Activated CD4-positive, alpha-beta T cell treated with anti-CD3 and anti-CD28 coated beads, Interleukin-2, amount 10 ng/mL, durations not matched to agents 24 days and 14 days (primary cell): ENCODE measurements at regions not wholly inside any gene's neighbourhood (a gene's known extent, or its start where the extent isn't known, plus 50 kb on each side); places are given as distances from the start of the nearest gene placed in this dataset.

Source experiments
- DNase-seq: peaks from one replicate; pipeline ENCODE4 v3.0.0; 2022
- H3K27ac Mint-ChIP-seq: one replicate; pipeline ENCODE4 v1.8.0; 2022; ENCODE audit warnings: mild to moderate bottlenecking, mixed read lengths
- H3K27me3 Mint-ChIP-seq: one replicate; pipeline ENCODE4 v1.8.0; 2022; ENCODE audit warnings: mixed read lengths
- H3K36me3 Mint-ChIP-seq: one replicate; pipeline ENCODE4 v1.8.0; 2022; ENCODE audit warnings: low read depth, mild to moderate bottlenecking, mixed read lengths
- H3K4me1 Mint-ChIP-seq: one replicate; pipeline ENCODE4 v1.8.0; 2021; ENCODE audit warnings: mixed read lengths
- H3K4me3 Mint-ChIP-seq: one replicate; pipeline ENCODE4 v1.8.0; 2022; ENCODE audit warnings: mild to moderate bottlenecking, moderate library complexity, mixed read lengths
- H3K9me3 Mint-ChIP-seq: one replicate; pipeline ENCODE4 v1.8.0; 2021; ENCODE audit warnings: mixed read lengths
- intact Hi-C: fragments of 100-400 bp; cut with micrococcal nuclease; formaldehyde crosslinking; loops from one replicate; pipeline ENCODE4 v1.15.1; 2023

DNA sequence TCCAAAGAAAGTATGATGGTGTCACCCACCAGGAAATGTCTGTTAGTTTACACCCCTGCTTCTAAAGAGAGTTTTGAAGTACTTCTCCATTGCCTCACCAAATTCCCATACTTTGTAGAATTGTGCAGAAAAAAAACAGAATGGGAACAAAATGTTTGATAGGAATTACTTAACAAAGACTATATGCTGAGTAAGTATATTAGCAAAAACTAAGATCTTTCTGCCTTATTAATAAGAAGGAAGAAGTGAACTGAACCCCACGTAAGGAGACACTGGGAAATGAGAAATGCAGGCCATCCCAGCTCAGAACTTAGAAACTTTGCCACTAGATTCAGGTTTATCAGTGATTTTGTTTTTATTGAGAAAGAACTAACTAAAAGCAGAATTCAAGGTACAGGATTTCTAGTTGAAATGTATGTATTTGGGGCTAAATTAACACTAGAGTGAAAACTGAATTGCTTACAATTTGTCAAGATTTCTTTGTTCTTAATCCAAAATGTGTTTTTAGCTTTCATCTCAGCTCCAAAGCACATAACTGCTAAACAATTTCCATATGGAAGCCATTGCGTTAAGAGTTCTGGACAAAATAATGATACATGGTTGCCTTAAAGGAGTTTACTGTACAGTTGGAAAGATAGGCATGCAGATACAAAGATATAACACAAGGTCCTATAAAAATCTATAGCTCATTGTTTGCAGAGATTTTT lies 102.7 kb upstream of the BMP5 start:
- no peaks in the 10 kb centered on the region for H3K36me3 Mint-ChIP-seq
- no peaks in the 10 kb centered on the region for H3K27me3 Mint-ChIP-seq
- no peak for DNase-seq
- intact Hi-C loops, result no loop called here
- no peaks in the 10 kb centered on the region for H3K9me3 Mint-ChIP-seq
- H3K4me3 Mint-ChIP-seq, result no peak overlapping the region
- no peaks in the 10 kb centered on the region for H3K4me1 Mint-ChIP-seq
- no peak overlapping the region for H3K27ac Mint-ChIP-seq

DNA sequence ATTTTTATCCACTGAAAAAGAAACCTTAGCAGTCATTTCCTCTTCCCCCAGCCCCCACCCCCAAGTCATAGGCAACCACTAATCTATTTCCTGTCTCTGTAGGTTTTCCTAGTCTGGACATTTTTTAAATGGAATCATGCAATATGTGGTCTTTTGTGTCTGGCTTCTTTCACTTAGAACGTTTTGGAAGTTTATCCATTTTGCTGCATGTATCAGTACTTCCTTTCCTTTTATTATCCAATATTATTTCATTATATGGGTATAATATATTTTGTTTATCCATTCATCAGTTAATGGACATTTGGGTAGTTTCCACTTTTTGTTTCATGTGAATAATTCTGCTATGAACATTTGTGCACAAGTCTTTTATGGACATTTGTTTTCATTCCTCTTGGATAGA lies 99.3 kb upstream of the BMP5 start:
- no peak overlapping the region for H3K4me3 Mint-ChIP-seq
- intact Hi-C loops, result no loop called here
- no peak overlapping the region for H3K27ac Mint-ChIP-seq
- H3K27me3 Mint-ChIP-seq, result no peaks in the 10 kb centered on the region
- no peaks in the 10 kb centered on the region for H3K4me1 Mint-ChIP-seq
- H3K36me3 Mint-ChIP-seq, result no peaks in the 10 kb centered on the region
- H3K9me3 Mint-ChIP-seq, result no peaks in the 10 kb centered on the region
- DNase-seq, result no peak

DNA sequence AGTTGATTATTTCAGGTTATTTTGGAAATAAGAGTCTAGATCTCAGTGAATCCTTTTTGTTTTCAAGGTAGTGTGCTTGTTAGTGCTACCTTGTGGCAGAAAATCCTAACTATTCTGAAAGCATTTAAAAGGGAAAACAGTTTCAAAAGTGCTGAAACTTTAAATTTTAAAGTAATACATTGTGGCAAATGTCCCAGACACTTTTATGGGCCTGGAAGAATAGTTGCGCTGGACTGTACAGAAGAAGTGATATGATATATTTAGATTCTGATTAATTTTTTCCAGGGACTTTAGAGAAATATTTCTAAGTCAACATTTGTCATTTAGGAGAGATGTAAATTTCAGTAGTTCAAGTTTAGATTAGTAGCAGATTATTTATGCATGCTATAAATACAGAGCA lies 96.7 kb upstream of the BMP5 start:
- intact Hi-C loops, result no loop called here

DNA sequence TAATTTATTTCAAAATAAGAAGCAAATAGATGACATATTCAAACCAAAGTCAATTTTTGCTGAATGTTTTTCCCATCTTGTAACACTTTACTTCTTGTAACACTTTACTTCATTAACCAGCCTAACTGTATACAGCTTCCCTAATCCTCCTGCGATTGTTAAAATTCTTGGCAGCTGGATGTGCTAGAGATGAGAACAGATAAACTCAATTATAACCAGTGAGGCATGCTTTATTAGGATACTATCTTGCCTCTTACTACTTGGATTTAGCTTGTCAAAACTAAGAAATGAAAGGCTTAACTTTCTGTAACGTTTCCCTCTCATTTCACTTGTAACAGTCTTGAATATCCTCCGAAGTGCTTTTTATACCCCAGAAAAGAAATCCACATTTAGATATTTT lies 94.1 kb upstream of the BMP5 start:
- Mint-ChIP-seq H3K9me3 (no peaks in the 10 kb centered on the region), H3K36me3 (no peaks in the 10 kb centered on the region), H3K27me3 (no peaks in the 10 kb centered on the region), H3K4me3 (no peak overlapping the region), H3K4me1 (no peaks in the 10 kb centered on the region), H3K27ac (no peak overlapping the region)
- DNase-seq, result no peak
- intact Hi-C loops, result no loop called here

More for the DNA sequence above, 96.7 kb upstream of the BMP5 start:
- H3K4me1 Mint-ChIP-seq, result no peaks in the 10 kb centered on the region
- DNase-seq, result no peak
- H3K4me3 Mint-ChIP-seq, result no peak overlapping the region
- no peak overlapping the region for H3K27ac Mint-ChIP-seq
- H3K27me3 Mint-ChIP-seq, result no peaks in the 10 kb centered on the region
- no peaks in the 10 kb centered on the region for H3K9me3 Mint-ChIP-seq
- no peaks in the 10 kb centered on the region for H3K36me3 Mint-ChIP-seq

DNA sequence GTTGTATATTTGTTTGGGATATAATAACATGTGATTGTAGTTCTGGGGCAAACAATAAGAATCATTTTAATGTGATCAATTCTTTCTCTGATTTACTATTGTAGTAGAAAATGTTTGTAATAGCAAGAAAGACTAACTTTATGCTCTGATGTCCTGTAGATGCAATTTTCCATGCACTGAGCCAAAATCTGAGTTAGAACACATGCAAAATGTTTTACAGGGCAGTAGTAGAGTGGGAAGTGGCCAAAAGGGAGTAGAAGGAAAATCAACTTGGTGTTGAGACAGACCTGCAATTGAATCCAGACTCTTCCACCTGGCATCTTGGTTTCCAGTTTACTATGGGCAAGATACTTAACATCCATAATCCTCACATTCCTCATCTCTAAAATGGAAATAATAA lies 93.5 kb upstream of the BMP5 start:
- intact Hi-C loops, result no loop called here
- no peak overlapping the region for H3K4me3 Mint-ChIP-seq
- no peaks in the 10 kb centered on the region for H3K4me1 Mint-ChIP-seq
- no peak for DNase-seq
- H3K27ac Mint-ChIP-seq, result no peak overlapping the region
- H3K9me3 Mint-ChIP-seq, result no peaks in the 10 kb centered on the region
- H3K36me3 Mint-ChIP-seq, result no peaks in the 10 kb centered on the region
- no peaks in the 10 kb centered on the region for H3K27me3 Mint-ChIP-seq

DNA sequence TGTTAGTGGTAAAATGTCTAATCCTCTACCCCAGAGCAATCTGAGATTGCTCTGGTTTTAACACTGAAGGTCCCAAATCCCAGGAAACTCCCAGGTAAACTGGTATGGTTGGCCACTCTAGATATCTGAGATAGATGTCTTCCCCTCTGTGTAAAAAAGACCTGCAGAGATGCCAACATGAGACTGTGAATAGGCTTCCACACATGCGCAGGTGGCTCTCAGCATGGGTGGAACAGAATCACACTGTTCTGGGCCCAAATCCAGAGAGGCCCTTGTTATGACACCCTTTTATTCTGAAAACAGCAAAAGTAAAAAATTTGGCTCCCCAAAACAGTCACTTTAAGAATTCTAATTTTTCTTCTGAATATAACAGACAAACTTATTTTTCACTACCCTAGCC lies 88.7 kb upstream of the BMP5 start:
- no peaks in the 10 kb centered on the region for H3K36me3 Mint-ChIP-seq
- H3K4me1 Mint-ChIP-seq, result no peaks in the 10 kb centered on the region
- H3K4me3 Mint-ChIP-seq, result no peak overlapping the region
- intact Hi-C loops, result no loop called here
- no peak for DNase-seq
- no peaks in the 10 kb centered on the region for H3K27me3 Mint-ChIP-seq
- H3K9me3 Mint-ChIP-seq, result no peaks in the 10 kb centered on the region
- H3K27ac Mint-ChIP-seq, result no peak overlapping the region

DNA sequence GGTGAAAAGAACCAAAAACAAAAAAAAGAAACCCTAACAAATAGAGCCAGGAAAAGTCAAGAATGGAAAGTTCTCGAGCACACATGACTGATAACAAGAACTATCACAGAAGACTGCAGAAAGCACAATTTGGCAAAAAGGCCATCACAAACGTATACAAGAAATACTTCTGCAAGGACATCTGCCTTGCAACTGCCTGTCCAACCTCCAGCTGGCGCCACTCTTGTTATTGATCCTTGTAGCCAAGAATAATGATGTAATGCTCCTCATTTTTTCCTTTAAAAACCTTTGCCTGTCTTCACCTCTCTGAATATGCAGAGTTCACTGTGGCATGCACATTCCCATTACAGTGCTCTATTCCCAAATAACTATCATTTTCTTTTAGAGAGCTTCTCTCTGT lies 87.9 kb upstream of the BMP5 start:
- Mint-ChIP-seq H3K4me3 (no peak overlapping the region), H3K27me3 (no peaks in the 10 kb centered on the region), H3K27ac (no peak overlapping the region), H3K36me3 (no peaks in the 10 kb centered on the region), H3K9me3 (no peaks in the 10 kb centered on the region), H3K4me1 (no peaks in the 10 kb centered on the region)
- DNase-seq, result no peak
- intact Hi-C loops, result no loop called here

DNA sequence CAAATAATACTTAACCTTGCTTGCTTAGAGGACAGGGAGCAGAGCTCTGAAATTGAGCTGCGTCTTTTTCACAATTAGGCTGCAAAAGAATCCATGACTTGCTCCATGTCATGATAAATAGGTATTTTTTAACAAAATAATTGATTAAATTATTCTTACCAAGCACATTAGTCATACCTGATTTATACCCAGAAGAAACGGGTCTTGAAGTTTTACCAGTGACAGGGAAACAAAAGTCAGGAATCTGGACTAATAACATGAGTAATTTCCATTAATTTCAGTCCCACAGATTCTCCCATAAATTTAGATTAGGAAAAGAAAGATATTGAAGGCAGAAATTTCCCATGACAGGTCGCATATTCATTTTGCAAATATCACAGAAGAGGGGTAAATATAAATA lies 85.0 kb upstream of the BMP5 start:
- no peaks in the 10 kb centered on the region for H3K4me1 Mint-ChIP-seq
- H3K4me3 Mint-ChIP-seq, result no peak overlapping the region
- no peaks in the 10 kb centered on the region for H3K27me3 Mint-ChIP-seq
- DNase-seq, result no peak
- no peak overlapping the region for H3K27ac Mint-ChIP-seq
- intact Hi-C loops, result no loop called here
- no peaks in the 10 kb centered on the region for H3K36me3 Mint-ChIP-seq
- no peaks in the 10 kb centered on the region for H3K9me3 Mint-ChIP-seq

DNA sequence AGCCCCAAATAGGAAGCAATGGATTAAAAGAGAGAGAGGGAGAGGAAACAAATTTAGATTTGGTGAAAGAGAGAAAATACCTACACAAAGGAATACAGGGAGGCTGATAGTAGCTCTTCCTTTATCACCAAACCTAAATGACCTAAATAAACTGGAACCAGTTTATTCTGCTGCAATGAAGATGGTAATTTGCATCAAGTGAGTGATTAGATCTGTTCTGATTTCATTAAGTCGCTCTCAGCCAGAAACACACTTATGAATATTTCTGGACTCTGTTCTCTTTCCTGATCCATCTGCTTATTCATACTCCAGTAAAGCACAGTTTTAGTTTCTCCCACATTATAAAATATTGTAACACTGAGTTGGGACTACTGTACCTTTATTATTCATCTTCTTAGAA lies 83.4 kb upstream of the BMP5 start:
- H3K9me3 Mint-ChIP-seq, result no peaks in the 10 kb centered on the region
- intact Hi-C loops, result no loop called here

DNA sequence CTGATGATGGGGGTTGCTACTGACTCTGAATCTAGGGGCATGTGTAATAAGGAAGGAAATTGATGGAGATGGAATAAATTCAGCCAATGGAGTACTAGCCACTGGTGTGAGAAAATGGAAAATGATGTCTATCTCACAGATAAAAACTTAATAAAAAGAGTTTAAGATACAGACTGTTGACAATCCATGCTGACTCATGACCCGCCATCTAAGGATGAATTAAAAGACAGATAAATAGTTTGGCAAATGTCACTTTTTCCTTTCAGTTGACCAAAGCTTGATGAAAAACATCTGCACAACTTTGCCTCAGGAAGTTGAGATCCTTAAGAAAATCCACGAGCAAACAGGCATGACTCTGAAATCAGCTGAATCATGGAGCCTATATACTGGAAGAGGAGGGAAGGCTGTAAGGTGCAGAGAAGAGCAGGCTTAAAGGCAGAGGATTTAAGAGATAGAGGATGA lies 82.6 kb upstream of the BMP5 start:
- Mint-ChIP-seq H3K36me3 (no peaks in the 10 kb centered on the region), H3K4me1 (no peaks in the 10 kb centered on the region), H3K9me3 (no peaks in the 10 kb centered on the region), H3K27me3 (no peaks in the 10 kb centered on the region), H3K4me3 (no peak overlapping the region), H3K27ac (no peak overlapping the region)
- DNase-seq, result no peak
- intact Hi-C loops, result no loop called here

More for the DNA sequence above, 83.4 kb upstream of the BMP5 start:
- Mint-ChIP-seq H3K4me3 (no peak overlapping the region), H3K4me1 (no peaks in the 10 kb centered on the region), H3K27me3 (no peaks in the 10 kb centered on the region), H3K36me3 (no peaks in the 10 kb centered on the region), H3K27ac (no peak overlapping the region)
- DNase-seq, result no peak

DNA sequence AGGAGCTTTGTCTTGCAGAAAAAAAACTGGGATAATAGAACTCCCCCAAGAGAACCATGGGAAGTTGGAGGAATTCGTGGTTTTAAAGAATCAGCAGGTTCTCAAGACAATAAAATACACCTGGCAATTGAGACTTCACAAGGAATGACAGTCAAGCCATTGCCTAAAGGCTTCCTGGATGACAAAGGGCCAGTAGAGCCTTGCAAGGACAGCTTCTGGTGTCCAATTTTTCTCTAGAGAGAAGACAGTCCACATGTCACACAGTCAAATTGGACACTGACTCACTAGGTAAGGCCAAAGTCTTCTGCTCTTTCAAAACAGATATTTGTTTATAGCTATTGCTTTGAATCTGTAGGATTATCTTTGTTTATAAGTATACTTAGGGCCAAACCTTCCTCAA lies 80.3 kb upstream of the BMP5 start:
- H3K27me3 Mint-ChIP-seq, result no peaks in the 10 kb centered on the region
- no peak for DNase-seq
- no peak overlapping the region for H3K4me3 Mint-ChIP-seq
- H3K27ac Mint-ChIP-seq, result no peak overlapping the region
- H3K9me3 Mint-ChIP-seq, result peaks cover 3% of the 10 kb centered on the region
- H3K4me1 Mint-ChIP-seq, result no peaks in the 10 kb centered on the region
- no peaks in the 10 kb centered on the region for H3K36me3 Mint-ChIP-seq
- intact Hi-C loops, result no loop called here

DNA sequence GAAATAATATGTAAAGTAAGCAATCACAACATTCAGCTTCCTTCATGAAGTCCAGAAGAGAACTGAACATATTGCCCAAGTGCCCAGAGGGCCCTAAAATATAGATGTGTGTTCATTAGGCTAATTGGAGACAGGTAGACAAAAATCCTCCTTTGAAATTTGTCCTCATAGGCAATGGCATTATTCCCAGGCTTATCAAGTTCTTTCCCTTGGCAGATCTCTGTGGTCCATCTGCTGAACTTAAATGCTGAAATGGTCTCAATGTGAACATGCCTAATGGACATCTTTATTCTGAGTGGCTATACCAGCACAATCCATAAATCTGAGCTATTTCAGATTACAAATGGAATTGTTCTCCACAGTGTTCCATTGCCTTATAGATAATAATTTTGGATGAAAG lies 79.0 kb upstream of the BMP5 start:
- Mint-ChIP-seq H3K27ac (no peak overlapping the region), H3K9me3 (peaks cover 3% of the 10 kb centered on the region), H3K4me3 (no peak overlapping the region), H3K36me3 (no peaks in the 10 kb centered on the region), H3K27me3 (no peaks in the 10 kb centered on the region), H3K4me1 (no peaks in the 10 kb centered on the region)
- intact Hi-C loops, result no loop called here
- DNase-seq, result no peak

DNA sequence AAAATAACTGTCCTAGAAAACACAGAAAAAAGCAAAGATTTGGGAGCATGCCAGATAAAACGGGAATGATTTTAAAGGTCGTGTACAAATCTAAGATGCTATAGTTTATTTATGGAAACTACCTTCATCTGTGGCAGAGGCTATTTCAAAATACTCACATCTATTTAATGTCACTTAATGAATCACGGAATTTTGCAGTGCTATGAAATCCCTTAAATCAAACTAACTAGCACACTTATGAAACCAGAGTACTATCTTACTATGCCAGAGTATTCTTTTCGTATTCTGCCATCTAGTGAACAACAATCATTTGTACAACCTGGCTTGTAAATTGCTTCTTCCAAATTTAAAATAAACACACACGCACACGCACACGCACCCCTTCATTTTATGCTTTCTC lies 77.9 kb upstream of the BMP5 start:
- Mint-ChIP-seq H3K36me3 (no peaks in the 10 kb centered on the region), H3K4me3 (no peak overlapping the region), H3K4me1 (no peaks in the 10 kb centered on the region), H3K9me3 (peaks cover 3% of the 10 kb centered on the region), H3K27me3 (no peaks in the 10 kb centered on the region), H3K27ac (no peak overlapping the region)
- no peak for DNase-seq
- intact Hi-C loops, result no loop called here

DNA sequence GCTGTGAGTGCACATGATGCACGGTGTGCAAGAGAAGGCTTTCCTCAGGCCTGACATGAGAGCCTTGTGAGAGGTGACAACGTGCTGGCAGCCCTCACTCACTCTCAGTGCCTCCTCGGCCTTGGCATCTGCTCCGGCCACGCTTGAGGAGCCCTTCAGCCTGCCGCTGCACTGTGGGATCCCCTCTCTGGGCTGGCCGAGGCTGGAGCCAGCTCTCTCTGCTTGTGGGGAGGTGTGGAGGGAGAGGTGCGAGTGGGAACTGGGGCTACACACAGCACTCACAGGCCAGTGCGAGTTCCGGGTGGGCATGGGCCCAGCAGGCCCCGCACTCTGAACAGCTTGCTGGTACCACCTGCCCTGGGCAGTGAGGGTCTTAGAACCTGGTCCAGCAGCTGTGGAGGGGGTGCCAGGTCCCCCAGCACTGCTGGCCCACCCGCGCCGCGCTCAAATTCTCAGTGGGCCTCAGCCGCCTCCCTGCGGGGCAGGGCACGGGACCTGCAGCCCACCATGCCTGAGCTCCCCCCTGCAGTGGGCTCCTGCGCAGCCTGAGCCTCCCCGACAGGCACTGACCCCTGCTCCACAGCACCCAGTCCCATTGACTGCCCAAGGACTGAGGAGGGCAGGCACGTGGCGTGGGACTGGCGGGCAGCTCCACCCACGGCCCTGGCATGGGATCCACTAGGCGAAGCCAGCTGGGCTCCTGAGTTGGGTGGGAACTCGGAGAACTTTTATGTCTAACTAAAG lies 74.9 kb upstream of the BMP5 start:
- Mint-ChIP-seq H3K27me3 (no peaks in the 10 kb centered on the region), H3K9me3 (peaks cover 3% of the 10 kb centered on the region), H3K4me1 (no peaks in the 10 kb centered on the region), H3K4me3 (no peak overlapping the region), H3K36me3 (no peaks in the 10 kb centered on the region), H3K27ac (no peak overlapping the region)
- intact Hi-C loops, result no loop called here
- DNase-seq, result no peak

DNA sequence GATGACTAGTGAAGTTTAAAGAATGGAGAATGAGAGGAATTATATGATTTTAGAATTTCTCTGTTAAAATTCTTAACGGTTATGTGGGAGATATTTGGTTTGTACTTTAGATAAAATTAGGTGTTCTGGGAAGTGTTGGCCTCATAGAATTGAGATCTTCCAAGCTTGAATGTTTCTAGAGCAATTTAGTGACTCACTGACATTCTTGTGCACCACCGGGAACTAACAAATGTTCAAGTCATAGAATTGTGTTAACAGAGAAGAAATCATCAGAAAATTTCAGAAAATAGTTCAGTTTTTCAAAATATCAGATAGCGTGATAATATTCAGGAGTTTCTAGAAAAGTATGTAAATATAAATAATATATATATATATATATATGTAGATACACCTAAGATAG lies 67.9 kb upstream of the BMP5 start:
- H3K27me3 Mint-ChIP-seq, result no peaks in the 10 kb centered on the region
- DNase-seq, result no peak
- intact Hi-C loops, result no loop called here
- H3K4me3 Mint-ChIP-seq, result no peak overlapping the region
- no peaks in the 10 kb centered on the region for H3K4me1 Mint-ChIP-seq
- no peak overlapping the region for H3K27ac Mint-ChIP-seq
- H3K9me3 Mint-ChIP-seq, result no peaks in the 10 kb centered on the region
- H3K36me3 Mint-ChIP-seq, result no peaks in the 10 kb centered on the region
